ENCODE measurements at regions not wholly inside any gene's neighbourhood (a gene's known extent, or its start where the extent isn't known, plus 50 kb on each side); places are given as distances from the start of the nearest gene placed in this dataset.

DNA sequence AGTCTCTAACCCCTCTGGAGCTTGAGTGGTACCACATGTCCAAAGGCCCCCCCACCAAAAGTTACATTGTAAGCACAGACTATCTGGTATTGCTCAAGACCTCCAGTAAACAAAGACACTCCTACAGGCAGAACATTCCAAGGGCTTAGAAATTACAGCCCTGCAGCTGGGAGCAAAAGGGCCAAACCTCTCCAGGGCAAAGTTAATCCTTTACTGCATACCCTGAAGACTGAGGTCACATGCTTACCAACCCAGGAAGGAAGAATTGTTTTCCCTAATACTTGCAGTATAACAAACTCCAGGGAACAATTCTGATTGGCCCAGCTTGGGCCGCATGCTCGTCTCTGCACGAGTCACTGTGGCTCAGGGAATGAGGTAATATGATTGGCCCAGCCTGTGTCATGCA, 266.1 kb upstream of the NR2F2 start:
- Histone ChIP-seq H3K4me3 (ENCODE audit: insufficient read length, low read depth) (no peak overlapping the region), H3K9ac (ENCODE audit: insufficient read length, low read depth) (no peak overlapping the region), H3K27me3 (ENCODE audit: insufficient read depth, insufficient read length) (no peaks in the 10 kb centered on the region), H3K4me1 (ENCODE audit: insufficient read depth, insufficient read length) (no peaks in the 10 kb centered on the region), H3K36me3 (ENCODE audit: insufficient read depth, insufficient read length, low read length) (no peaks in the 10 kb centered on the region), H3K9me3 (ENCODE audit: insufficient read depth, low read length) (peaks cover 13% of the 10 kb centered on the region)
- DNase-seq (ENCODE audit: low read depth, low spot score) = no peak
- TF ChIP-seq YY1 (IDR thresholded peaks at IDR 0.05; ENCODE audit: insufficient read depth, insufficient read length) = no peak
- TF ChIP-seq ZNF274 (IDR thresholded peaks at IDR 0.05; ENCODE audit: low read depth, low read length) = no peak
- no peak for TF ChIP-seq SUZ12 (IDR thresholded peaks at IDR 0.05; ENCODE audit: extremely low read depth, insufficient read depth, insufficient read length)

DNA sequence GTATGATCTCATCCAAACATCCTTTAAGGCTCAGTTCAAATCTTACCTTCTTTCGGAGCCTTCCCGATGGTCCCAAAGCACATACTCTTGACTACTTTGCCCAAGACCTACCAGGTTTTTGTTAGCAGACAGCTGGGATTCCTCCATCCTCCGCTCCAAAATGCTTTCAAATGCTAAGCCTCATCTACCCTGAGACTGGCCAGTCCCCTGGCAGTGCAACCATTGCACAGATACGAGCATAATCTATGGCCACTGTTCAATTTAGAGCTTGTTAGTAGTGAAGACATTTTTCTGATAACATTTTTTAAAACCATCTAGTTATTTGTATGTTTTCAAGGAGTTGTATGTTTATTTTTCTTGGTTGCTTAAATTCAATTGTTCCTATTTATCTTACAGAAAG, 264.4 kb upstream of the NR2F2 start:
- Histone ChIP-seq H3K9me3 (ENCODE audit: insufficient read depth, low read length) (peaks cover 7% of the 10 kb centered on the region), H3K36me3 (ENCODE audit: insufficient read depth, insufficient read length, low read length) (no peaks in the 10 kb centered on the region), H3K4me1 (ENCODE audit: insufficient read depth, insufficient read length) (no peaks in the 10 kb centered on the region), H3K27me3 (ENCODE audit: insufficient read depth, insufficient read length) (no peaks in the 10 kb centered on the region), H3K4me3 (ENCODE audit: insufficient read length, low read depth) (no peak overlapping the region), H3K9ac (ENCODE audit: insufficient read length, low read depth) (no peak overlapping the region)
- no peak for DNase-seq (ENCODE audit: low read depth, low spot score)
- TF ChIP-seq ZNF274 (IDR thresholded peaks at IDR 0.05; ENCODE audit: low read depth, low read length) (no peak), YY1 (IDR thresholded peaks at IDR 0.05; ENCODE audit: insufficient read depth, insufficient read length) (no peak), SUZ12 (IDR thresholded peaks at IDR 0.05; ENCODE audit: extremely low read depth, insufficient read depth, insufficient read length) (no peak)

DNA sequence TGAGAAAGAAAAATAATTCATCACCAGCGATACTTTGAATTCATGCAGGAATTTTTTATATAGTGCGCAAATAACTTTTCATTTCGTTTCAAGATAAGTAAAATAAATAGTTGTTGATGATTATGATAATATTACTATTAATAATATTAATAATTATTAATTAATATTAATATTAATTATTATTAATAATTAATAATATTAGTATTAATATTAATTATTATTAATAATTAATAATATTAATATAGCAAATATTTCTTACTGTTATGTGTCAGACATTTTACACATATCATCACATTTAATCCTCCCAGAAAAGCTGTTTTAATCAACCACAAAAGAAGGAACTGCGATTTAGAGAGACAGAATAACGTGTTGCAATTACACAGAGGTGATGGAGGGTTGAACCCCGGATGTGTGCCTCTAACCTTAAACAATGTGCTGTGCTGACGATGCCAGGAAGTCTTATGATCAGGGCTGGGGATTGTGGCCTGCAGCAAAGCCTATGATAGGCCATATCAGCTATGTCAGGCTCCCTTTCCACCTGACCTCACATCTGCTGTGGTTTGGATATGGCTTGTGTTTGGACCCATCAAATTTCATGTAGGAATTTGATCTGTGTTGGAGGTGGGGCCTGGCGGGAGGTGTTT, 263.5 kb upstream of the NR2F2 start:
- no peak overlapping the region for H3K9ac ChIP-seq (ENCODE audit: insufficient read length, low read depth)
- H3K36me3 ChIP-seq (ENCODE audit: insufficient read depth, insufficient read length, low read length) = no peaks in the 10 kb centered on the region
- DNase-seq (ENCODE audit: low read depth, low spot score) = no peak
- H3K4me3 ChIP-seq (ENCODE audit: insufficient read length, low read depth) = no peak overlapping the region
- H3K27me3 ChIP-seq (ENCODE audit: insufficient read depth, insufficient read length) = no peaks in the 10 kb centered on the region
- H3K4me1 ChIP-seq (ENCODE audit: insufficient read depth, insufficient read length) = no peaks in the 10 kb centered on the region
- TF ChIP-seq ZNF274 (IDR thresholded peaks at IDR 0.05; ENCODE audit: low read depth, low read length) (no peak), SUZ12 (IDR thresholded peaks at IDR 0.05; ENCODE audit: extremely low read depth, insufficient read depth, insufficient read length) (no peak), YY1 (IDR thresholded peaks at IDR 0.05; ENCODE audit: insufficient read depth, insufficient read length) (no peak)
- peaks cover 7% of the 10 kb centered on the region for H3K9me3 ChIP-seq (ENCODE audit: insufficient read depth, low read length)

DNA sequence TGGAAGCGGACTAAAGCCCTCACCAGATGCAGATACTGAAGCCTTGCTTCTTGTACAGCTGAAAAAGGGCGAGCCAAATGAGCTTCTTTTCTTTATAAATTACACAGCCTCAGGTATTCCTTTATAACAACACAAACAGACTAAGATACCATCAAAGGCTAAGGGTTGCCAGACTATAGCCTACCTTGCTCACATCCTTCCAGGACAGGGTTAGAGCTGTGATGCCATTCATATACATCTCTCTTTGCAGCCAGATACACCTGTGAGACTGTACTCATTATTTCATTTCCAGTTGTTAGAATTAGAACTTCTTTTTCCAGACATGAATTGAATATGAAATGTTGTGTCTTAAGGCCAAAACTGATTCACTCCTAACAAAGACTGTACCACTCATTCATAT, 262.8 kb upstream of the NR2F2 start:
- Histone ChIP-seq H3K4me3 (ENCODE audit: insufficient read length, low read depth) (no peak overlapping the region), H3K36me3 (ENCODE audit: insufficient read depth, insufficient read length, low read length) (no peaks in the 10 kb centered on the region), H3K9ac (ENCODE audit: insufficient read length, low read depth) (no peak overlapping the region), H3K9me3 (ENCODE audit: insufficient read depth, low read length) (peaks cover 7% of the 10 kb centered on the region), H3K4me1 (ENCODE audit: insufficient read depth, insufficient read length) (no peaks in the 10 kb centered on the region), H3K27me3 (ENCODE audit: insufficient read depth, insufficient read length) (no peaks in the 10 kb centered on the region)
- DNase-seq (ENCODE audit: low read depth, low spot score) = no peak
- TF ChIP-seq SUZ12 (IDR thresholded peaks at IDR 0.05; ENCODE audit: extremely low read depth, insufficient read depth, insufficient read length) = no peak
- no peak for TF ChIP-seq ZNF274 (IDR thresholded peaks at IDR 0.05; ENCODE audit: low read depth, low read length)
- no peak for TF ChIP-seq YY1 (IDR thresholded peaks at IDR 0.05; ENCODE audit: insufficient read depth, insufficient read length)

DNA sequence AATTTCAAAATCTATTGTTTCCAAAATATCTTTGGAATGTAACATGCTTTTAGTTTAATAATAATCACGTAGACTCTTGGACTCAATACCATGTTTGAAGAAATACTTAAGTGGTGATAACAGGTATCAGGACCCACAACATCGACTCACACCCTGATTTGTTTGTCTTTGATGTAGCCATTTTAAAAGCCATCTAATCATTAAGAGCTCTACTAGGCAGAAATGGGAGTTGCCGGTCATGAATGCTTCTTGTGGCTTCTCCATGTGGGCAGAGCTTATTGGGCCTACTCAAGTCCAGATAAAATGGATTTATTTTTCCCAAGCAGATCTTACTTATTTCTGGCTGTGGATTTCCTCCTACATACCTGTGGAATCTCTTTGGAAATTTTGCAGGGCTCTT, 261.6 kb upstream of the NR2F2 start:
- H3K9me3 ChIP-seq (ENCODE audit: insufficient read depth, low read length) = peaks cover 6% of the 10 kb centered on the region
- no peak overlapping the region for H3K4me3 ChIP-seq (ENCODE audit: insufficient read length, low read depth)
- TF ChIP-seq SUZ12 (IDR thresholded peaks at IDR 0.05; ENCODE audit: extremely low read depth, insufficient read depth, insufficient read length) = no peak
- no peak for TF ChIP-seq YY1 (IDR thresholded peaks at IDR 0.05; ENCODE audit: insufficient read depth, insufficient read length)
- no peak for TF ChIP-seq ZNF274 (IDR thresholded peaks at IDR 0.05; ENCODE audit: low read depth, low read length)
- no peaks in the 10 kb centered on the region for H3K27me3 ChIP-seq (ENCODE audit: insufficient read depth, insufficient read length)
- no peak overlapping the region for H3K9ac ChIP-seq (ENCODE audit: insufficient read length, low read depth)
- no peaks in the 10 kb centered on the region for H3K4me1 ChIP-seq (ENCODE audit: insufficient read depth, insufficient read length)
- H3K36me3 ChIP-seq (ENCODE audit: insufficient read depth, insufficient read length, low read length) = no peaks in the 10 kb centered on the region
- no peak for DNase-seq (ENCODE audit: low read depth, low spot score)

DNA sequence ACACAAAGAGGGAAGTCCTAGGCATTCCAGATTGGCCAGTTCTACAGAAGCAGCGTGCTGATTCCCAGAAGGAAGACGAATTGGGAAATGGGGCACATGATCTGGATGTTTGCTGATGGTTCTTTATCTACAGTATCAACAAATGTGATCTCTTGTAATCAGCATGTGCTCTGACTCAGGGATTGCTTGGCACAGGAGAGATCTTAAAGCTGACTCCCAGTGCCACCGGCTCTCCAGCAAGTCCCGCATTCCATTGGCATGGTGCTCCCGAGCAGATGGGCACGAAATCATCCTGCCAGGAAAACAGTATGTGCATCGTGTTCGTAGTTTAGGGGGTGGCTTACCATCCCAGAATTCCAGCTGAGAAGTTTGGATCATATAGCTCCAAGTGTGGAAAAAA, 259.9 kb upstream of the NR2F2 start:
- Histone ChIP-seq H3K27me3 (ENCODE audit: insufficient read depth, insufficient read length) (no peaks in the 10 kb centered on the region), H3K4me1 (ENCODE audit: insufficient read depth, insufficient read length) (no peaks in the 10 kb centered on the region), H3K36me3 (ENCODE audit: insufficient read depth, insufficient read length, low read length) (no peaks in the 10 kb centered on the region), H3K9ac (ENCODE audit: insufficient read length, low read depth) (no peak overlapping the region), H3K9me3 (ENCODE audit: insufficient read depth, low read length) (no peaks in the 10 kb centered on the region), H3K4me3 (ENCODE audit: insufficient read length, low read depth) (no peak overlapping the region)
- TF ChIP-seq SUZ12 (IDR thresholded peaks at IDR 0.05; ENCODE audit: extremely low read depth, insufficient read depth, insufficient read length) = no peak
- TF ChIP-seq YY1 (IDR thresholded peaks at IDR 0.05; ENCODE audit: insufficient read depth, insufficient read length) = no peak
- TF ChIP-seq ZNF274 (IDR thresholded peaks at IDR 0.05; ENCODE audit: low read depth, low read length) = no peak
- DNase-seq (ENCODE audit: low read depth, low spot score) = no peak

DNA sequence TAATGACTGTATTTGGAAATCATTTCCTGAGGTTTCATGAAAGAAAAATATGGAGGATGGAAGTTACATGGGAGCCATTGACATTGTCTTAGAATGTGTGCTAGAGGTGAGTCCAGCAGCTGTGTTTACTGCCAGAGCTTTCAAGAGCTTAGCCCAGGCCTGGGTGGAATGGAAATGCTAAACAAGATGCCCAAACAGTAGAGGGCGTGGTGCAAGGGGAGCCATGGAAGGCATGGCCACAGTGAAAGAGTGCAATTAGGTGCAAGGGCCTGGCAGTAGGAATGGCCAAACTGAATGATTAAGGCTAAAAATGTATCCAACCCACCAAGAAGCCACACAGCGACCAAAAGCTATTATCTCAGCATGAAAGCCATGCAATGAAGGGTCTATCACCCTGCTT, 257.7 kb upstream of the NR2F2 start:
- Histone ChIP-seq H3K4me3 (ENCODE audit: insufficient read length, low read depth) (no peak overlapping the region), H3K36me3 (ENCODE audit: insufficient read depth, insufficient read length, low read length) (no peaks in the 10 kb centered on the region), H3K27me3 (ENCODE audit: insufficient read depth, insufficient read length) (no peaks in the 10 kb centered on the region), H3K9ac (ENCODE audit: insufficient read length, low read depth) (no peak overlapping the region), H3K9me3 (ENCODE audit: insufficient read depth, low read length) (no peaks in the 10 kb centered on the region), H3K4me1 (ENCODE audit: insufficient read depth, insufficient read length) (no peaks in the 10 kb centered on the region)
- no peak for DNase-seq (ENCODE audit: low read depth, low spot score)
- TF ChIP-seq SUZ12 (IDR thresholded peaks at IDR 0.05; ENCODE audit: extremely low read depth, insufficient read depth, insufficient read length) = no peak
- no peak for TF ChIP-seq YY1 (IDR thresholded peaks at IDR 0.05; ENCODE audit: insufficient read depth, insufficient read length)
- TF ChIP-seq ZNF274 (IDR thresholded peaks at IDR 0.05; ENCODE audit: low read depth, low read length) = no peak
